HG03060 (cell line): ENCODE measurements at regions not wholly inside any gene's neighbourhood (a gene's known extent, or its start where the extent isn't known, plus 50 kb on each side); places are given as distances from the start of the nearest gene placed in this dataset.

Experiments
- ATAC-seq: cut with Tn5 transposase; IDR thresholded peaks from one replicate; pipeline ENCODE4 v1.9.1; 2021; ENCODE audit warnings: low read depth, moderate number of reproducible peaks; ENCODE audit not compliant: unreplicated experiment

GRCh38 chr21:15149600-15150224 is 84.9 kb upstream of the NRIP1 start:
- ATAC-seq = no peak

- no peak for ATAC-seq
Observed at GRCh38 chr21:15151385-15152103, 86.7 kb upstream of the NRIP1 start.

GRCh38 chr21:15152591-15152990 is 87.8 kb upstream of the NRIP1 start:
- ATAC-seq = no peak

- ATAC-seq = no peak
Observed at GRCh38 chr21:15159382-15160020, 94.7 kb upstream of the NRIP1 start.

GRCh38 chr21:15160136-15160535 is 95.3 kb upstream of the NRIP1 start:
- ATAC-seq = no peak

- no peak for ATAC-seq
Observed at GRCh38 chr21:15162921-15163320, 98.1 kb upstream of the NRIP1 start.

GRCh38 chr21:15164273-15164672 is 99.5 kb upstream of the NRIP1 start:
- ATAC-seq = no peak

GRCh38 chr21:15164678-15165303 is 100.0 kb upstream of the NRIP1 start:
- ATAC-seq = no peak

GRCh38 chr21:15170614-15171013 is 105.8 kb upstream of the NRIP1 start:
- ATAC-seq = no peak

GRCh38 chr21:15171546-15171945 is 106.7 kb upstream of the NRIP1 start:
- no peak for ATAC-seq

GRCh38 chr21:15172963-15173362 is 108.2 kb upstream of the NRIP1 start:
- no peak for ATAC-seq

GRCh38 chr21:15174923-15175322 is 110.1 kb upstream of the NRIP1 start:
- ATAC-seq = no peak

- no peak for ATAC-seq
Observed at GRCh38 chr21:15182731-15183130, 117.9 kb upstream of the NRIP1 start.

- no peak for ATAC-seq
Observed at GRCh38 chr21:15183813-15184257, 119.0 kb upstream of the NRIP1 start.

- no peak for ATAC-seq
Observed at GRCh38 chr21:15190412-15190811, 125.6 kb upstream of the NRIP1 start.

- ATAC-seq = no peak
Observed at GRCh38 chr21:15190837-15191236, 126.0 kb upstream of the NRIP1 start.

- no peak for ATAC-seq
Observed at GRCh38 chr21:15191342-15191741, 126.5 kb upstream of the NRIP1 start.

- no peak for ATAC-seq
Observed at GRCh38 chr21:15192243-15192642, 127.4 kb upstream of the NRIP1 start.

GRCh38 chr21:15193937-15194336 is 129.1 kb upstream of the NRIP1 start:
- no peak for ATAC-seq

- no peak for ATAC-seq
Observed at GRCh38 chr21:15195104-15195503, 130.3 kb upstream of the NRIP1 start.

GRCh38 chr21:15195768-15196167 is 131.0 kb upstream of the NRIP1 start:
- ATAC-seq = no peak
